ENCODE measurements at regions not wholly inside any gene's neighbourhood (a gene's known extent, or its start where the extent isn't known, plus 50 kb on each side); places are given as distances from the start of the nearest gene placed in this dataset.

DNA sequence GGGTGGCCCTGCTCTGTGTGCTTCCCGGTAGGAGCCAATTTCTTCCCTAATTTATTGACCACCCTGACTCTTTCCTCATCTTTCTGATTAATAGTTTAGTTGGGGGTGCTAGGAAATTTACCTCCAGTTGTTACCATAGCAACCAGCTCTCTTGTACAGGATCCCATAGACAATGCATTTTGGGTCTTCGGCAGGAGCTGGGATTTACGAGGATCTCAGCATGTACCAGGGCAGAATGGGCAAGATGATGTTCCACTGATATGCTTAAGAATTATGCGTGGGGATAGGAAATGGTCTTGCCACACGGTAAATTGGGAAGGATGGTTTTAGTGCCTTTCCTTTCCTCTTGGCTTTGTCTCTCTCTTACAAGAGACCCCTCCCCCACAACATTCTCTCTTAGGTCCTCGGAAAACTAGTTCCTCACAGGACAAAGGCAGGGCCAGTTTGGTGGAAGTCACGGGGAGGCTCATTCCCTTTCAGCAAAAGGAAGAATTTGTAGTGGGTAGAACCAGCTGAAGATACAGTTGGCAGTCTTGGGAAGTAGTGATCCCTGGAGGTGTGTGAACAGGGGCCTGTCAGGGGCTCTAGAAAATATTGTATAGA is 133.4 kb upstream of the SHB start:
- Histone ChIP-seq H3K4me2 (ENCODE audit: extremely low read depth, insufficient read depth, low read length) (no peak overlapping the region), H4K20me1 (ENCODE audit: control insufficient read depth, extremely low read depth, insufficient read depth, low read length) (no peaks in the 10 kb centered on the region), H3K27ac (ENCODE audit: insufficient read depth, low read length) (no peak overlapping the region), H3K27me3 (ENCODE audit: control insufficient read depth, insufficient read depth, low read length) (no peaks in the 10 kb centered on the region), H3K4me3 (replicated peaks in 1 of 4; ENCODE audit: control extremely low read depth in 1 of 4, insufficient read depth in 1 of 4, low read depth in 3 of 4, low read length in 4 of 4) (no peak overlapping the region), H3K9me3 (ENCODE audit: control insufficient read depth, insufficient read depth, low read depth, low read length) (no peaks in the 10 kb centered on the region), H3K79me2 (ENCODE audit: control insufficient read depth, insufficient read depth, low read length) (no peaks in the 10 kb centered on the region), H3K36me3 (ENCODE audit: control insufficient read depth, insufficient read depth, low read length) (no peaks in the 10 kb centered on the region), H3K9ac (ENCODE audit: insufficient read depth, low read length) (no peak overlapping the region), H3K4me1 (ENCODE audit: control insufficient read depth, extremely low read depth, insufficient read depth, low read length) (no peaks in the 10 kb centered on the region), H2AFZ (ENCODE audit: low read length) (no peak overlapping the region)
- DNase-seq (ENCODE audit: low read depth in 2 of 2), result no peak
- no peak for TF ChIP-seq EZH2 (IDR thresholded peaks at IDR 0.05; ENCODE audit: low read length, missing control alignments)
- TF ChIP-seq, protein P1, sequence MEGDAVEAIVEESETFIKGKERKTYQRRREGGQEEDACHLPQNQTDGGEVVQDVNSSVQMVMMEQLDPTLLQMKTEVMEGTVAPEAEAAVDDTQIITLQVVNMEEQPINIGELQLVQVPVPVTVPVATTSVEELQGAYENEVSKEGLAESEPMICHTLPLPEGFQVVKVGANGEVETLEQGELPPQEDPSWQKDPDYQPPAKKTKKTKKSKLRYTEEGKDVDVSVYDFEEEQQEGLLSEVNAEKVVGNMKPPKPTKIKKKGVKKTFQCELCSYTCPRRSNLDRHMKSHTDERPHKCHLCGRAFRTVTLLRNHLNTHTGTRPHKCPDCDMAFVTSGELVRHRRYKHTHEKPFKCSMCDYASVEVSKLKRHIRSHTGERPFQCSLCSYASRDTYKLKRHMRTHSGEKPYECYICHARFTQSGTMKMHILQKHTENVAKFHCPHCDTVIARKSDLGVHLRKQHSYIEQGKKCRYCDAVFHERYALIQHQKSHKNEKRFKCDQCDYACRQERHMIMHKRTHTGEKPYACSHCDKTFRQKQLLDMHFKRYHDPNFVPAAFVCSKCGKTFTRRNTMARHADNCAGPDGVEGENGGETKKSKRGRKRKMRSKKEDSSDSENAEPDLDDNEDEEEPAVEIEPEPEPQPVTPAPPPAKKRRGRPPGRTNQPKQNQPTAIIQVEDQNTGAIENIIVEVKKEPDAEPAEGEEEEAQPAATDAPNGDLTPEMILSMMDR (conservative IDR thresholded peaks at IDR 0.05 in 1 of 2, IDR thresholded peaks at IDR 0.05 in 1 of 2; ENCODE audit: low read depth in 1 of 2, low read length in 2 of 2), result no peak

DNA sequence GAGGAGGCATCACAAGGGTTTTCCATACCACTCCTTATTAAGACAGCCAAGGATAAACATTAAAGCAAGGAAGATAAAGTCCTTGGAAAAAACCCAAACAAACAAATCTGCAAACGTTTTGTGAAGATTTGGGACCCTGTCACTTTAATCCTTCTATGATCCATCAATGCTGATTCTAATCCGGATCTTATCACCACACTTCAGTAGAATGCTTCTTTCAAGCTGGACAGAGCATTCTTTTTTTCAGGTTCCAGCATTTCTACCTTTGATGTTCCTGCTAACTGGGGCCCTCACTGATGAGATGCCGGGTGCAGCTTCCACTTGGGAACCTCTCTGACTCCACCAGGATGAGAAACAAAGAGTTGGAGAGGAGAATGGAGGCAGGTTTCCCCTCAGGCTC is 132.8 kb upstream of the SHB start:
- H3K9me3 ChIP-seq (ENCODE audit: control insufficient read depth, insufficient read depth, low read depth, low read length), result no peaks in the 10 kb centered on the region
- no peaks in the 10 kb centered on the region for H3K79me2 ChIP-seq (ENCODE audit: control insufficient read depth, insufficient read depth, low read length)
- H4K20me1 ChIP-seq (ENCODE audit: control insufficient read depth, extremely low read depth, insufficient read depth, low read length), result no peaks in the 10 kb centered on the region
- no peak overlapping the region for H3K4me3 ChIP-seq (replicated peaks in 1 of 4; ENCODE audit: control extremely low read depth in 1 of 4, insufficient read depth in 1 of 4, low read depth in 3 of 4, low read length in 4 of 4)
- no peak for DNase-seq (ENCODE audit: low read depth in 2 of 2)
- H3K4me2 ChIP-seq (ENCODE audit: extremely low read depth, insufficient read depth, low read length), result no peak overlapping the region
- H3K27ac ChIP-seq (ENCODE audit: insufficient read depth, low read length), result no peak overlapping the region
- no peak for TF ChIP-seq EZH2 (IDR thresholded peaks at IDR 0.05; ENCODE audit: low read length, missing control alignments)
- TF ChIP-seq, protein P1 (conservative IDR thresholded peaks at IDR 0.05 in 1 of 2, IDR thresholded peaks at IDR 0.05 in 1 of 2; ENCODE audit: low read depth in 1 of 2, low read length in 2 of 2), result no peak
- no peaks in the 10 kb centered on the region for H3K36me3 ChIP-seq (ENCODE audit: control insufficient read depth, insufficient read depth, low read length)
- H3K9ac ChIP-seq (ENCODE audit: insufficient read depth, low read length), result no peak overlapping the region
- H3K4me1 ChIP-seq (ENCODE audit: control insufficient read depth, extremely low read depth, insufficient read depth, low read length), result no peaks in the 10 kb centered on the region
- no peaks in the 10 kb centered on the region for H3K27me3 ChIP-seq (ENCODE audit: control insufficient read depth, insufficient read depth, low read length)
- H2AFZ ChIP-seq (ENCODE audit: low read length), result no peak overlapping the region

- no peak for DNase-seq (ENCODE audit: low read depth in 2 of 2)
- no peak overlapping the region for H3K4me2 ChIP-seq (ENCODE audit: extremely low read depth, insufficient read depth, low read length)
- no peaks in the 10 kb centered on the region for H3K36me3 ChIP-seq (ENCODE audit: control insufficient read depth, insufficient read depth, low read length)
- H3K27ac ChIP-seq (ENCODE audit: insufficient read depth, low read length), result no peak overlapping the region
- TF ChIP-seq EZH2 (IDR thresholded peaks at IDR 0.05; ENCODE audit: low read length, missing control alignments), result no peak
- TF ChIP-seq, protein P1 (conservative IDR thresholded peaks at IDR 0.05 in 1 of 2, IDR thresholded peaks at IDR 0.05 in 1 of 2; ENCODE audit: low read depth in 1 of 2, low read length in 2 of 2), result no peak
- H3K4me3 ChIP-seq (replicated peaks in 1 of 4; ENCODE audit: control extremely low read depth in 1 of 4, insufficient read depth in 1 of 4, low read depth in 3 of 4, low read length in 4 of 4), result no peak overlapping the region
- H4K20me1 ChIP-seq (ENCODE audit: control insufficient read depth, extremely low read depth, insufficient read depth, low read length), result no peaks in the 10 kb centered on the region
- H3K27me3 ChIP-seq (ENCODE audit: control insufficient read depth, insufficient read depth, low read length), result no peaks in the 10 kb centered on the region
- H3K9me3 ChIP-seq (ENCODE audit: control insufficient read depth, insufficient read depth, low read depth, low read length), result no peaks in the 10 kb centered on the region
- no peaks in the 10 kb centered on the region for H3K4me1 ChIP-seq (ENCODE audit: control insufficient read depth, extremely low read depth, insufficient read depth, low read length)
- H3K9ac ChIP-seq (ENCODE audit: insufficient read depth, low read length), result no peak overlapping the region
- no peak overlapping the region for H2AFZ ChIP-seq (ENCODE audit: low read length)
- H3K79me2 ChIP-seq (ENCODE audit: control insufficient read depth, insufficient read depth, low read length), result no peaks in the 10 kb centered on the region
Measured at GRCh38 chr9:38200431-38200830, 131.4 kb upstream of the SHB start.
